Mucosa of descending colon (tissue), 3 donors: ENCODE measurements at regions not wholly inside any gene's neighbourhood (a gene's known extent, or its start where the extent isn't known, plus 50 kb on each side); places are given as distances from the start of the nearest gene placed in this dataset.

Source experiments
- ATAC-seq: fragments of 200-7000 bp; cut with Tn5 transposase; one replicate; pipeline ENCODE4 v1.9.1; 2020; ENCODE audit warnings: mild to moderate bottlenecking, moderate library complexity
- DNase-seq, 3 donors: peaks; one replicate each; pipeline ENCODE4 v3.0.0-alpha.2; 2020
- H3K36me3 ChIP-seq: fragments of 200-600 bp; one replicate; pipeline ENCODE4 v1.8.0; 2021; ENCODE audit warnings: low read depth, mild to moderate bottlenecking
- H3K4me1 ChIP-seq: fragments of 200-600 bp; one replicate; pipeline ENCODE4 v1.8.0; 2021; ENCODE audit warnings: low read depth, mild to moderate bottlenecking
- H3K4me3 ChIP-seq: fragments of 200-600 bp; one replicate; pipeline ENCODE4 v1.8.0; 2021; ENCODE audit warnings: mild to moderate bottlenecking
- H3K9me3 ChIP-seq: fragments of 200-600 bp; one replicate; pipeline ENCODE4 v1.8.0; 2021; ENCODE audit warnings: mild to moderate bottlenecking
- intact Hi-C, 2 donors: fragments of 100-400 bp; cut with DNase I in 1 of 2; cut with micrococcal nuclease in 1 of 2; formaldehyde crosslinking; loops; one replicate each; pipeline versions ENCODE4 v1.11.0 to v1.11.1; 2022; cut with DNase I, micrococcal nuclease
- TF ChIP-seq, protein P1 (sequence below): fragments of 200-600 bp; IDR thresholded peaks from one replicate; pipeline ENCODE4 v1.8.0; 2022; ENCODE audit warnings: antibody characterized with exemption, mild to moderate bottlenecking
- donor health status: DM: no; HTN: no; CAD: no; lungs with moderate emphysema.
- donor health status: DM: no; HTN: no; CAD: no.
- donor health status: DM: no; HTN: yes; CAD: no.

DNA sequence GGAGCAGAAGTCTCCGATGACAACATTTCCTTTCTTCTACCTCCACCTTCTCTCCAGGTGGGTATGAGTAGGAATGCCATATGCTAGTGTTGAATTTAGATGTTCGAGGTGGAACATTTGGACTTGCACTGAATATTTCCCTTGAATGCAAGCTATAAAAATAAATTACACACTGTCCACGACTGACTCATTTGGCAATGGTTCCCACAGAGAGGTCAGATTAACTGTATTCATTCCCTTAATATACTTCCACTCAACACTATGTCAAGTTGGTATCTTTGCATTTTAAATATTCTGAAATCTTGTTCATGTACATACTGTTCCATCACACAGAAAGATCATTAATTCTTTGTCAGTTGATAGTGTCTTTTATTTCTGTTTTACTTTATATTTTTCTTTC, 222.6 kb upstream of the PIK3R1 start:
- no peak overlapping the region for H3K4me3 ChIP-seq
- TF ChIP-seq, protein P1, sequence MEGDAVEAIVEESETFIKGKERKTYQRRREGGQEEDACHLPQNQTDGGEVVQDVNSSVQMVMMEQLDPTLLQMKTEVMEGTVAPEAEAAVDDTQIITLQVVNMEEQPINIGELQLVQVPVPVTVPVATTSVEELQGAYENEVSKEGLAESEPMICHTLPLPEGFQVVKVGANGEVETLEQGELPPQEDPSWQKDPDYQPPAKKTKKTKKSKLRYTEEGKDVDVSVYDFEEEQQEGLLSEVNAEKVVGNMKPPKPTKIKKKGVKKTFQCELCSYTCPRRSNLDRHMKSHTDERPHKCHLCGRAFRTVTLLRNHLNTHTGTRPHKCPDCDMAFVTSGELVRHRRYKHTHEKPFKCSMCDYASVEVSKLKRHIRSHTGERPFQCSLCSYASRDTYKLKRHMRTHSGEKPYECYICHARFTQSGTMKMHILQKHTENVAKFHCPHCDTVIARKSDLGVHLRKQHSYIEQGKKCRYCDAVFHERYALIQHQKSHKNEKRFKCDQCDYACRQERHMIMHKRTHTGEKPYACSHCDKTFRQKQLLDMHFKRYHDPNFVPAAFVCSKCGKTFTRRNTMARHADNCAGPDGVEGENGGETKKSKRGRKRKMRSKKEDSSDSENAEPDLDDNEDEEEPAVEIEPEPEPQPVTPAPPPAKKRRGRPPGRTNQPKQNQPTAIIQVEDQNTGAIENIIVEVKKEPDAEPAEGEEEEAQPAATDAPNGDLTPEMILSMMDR, result no peak
- no peaks in the 10 kb centered on the region for H3K9me3 ChIP-seq
- intact Hi-C loops, result no loop called here
- ATAC-seq, result peak; percentile 28
- no peaks in the 10 kb centered on the region for H3K4me1 ChIP-seq
- no peak for DNase-seq
- H3K36me3 ChIP-seq, result no peaks in the 10 kb centered on the region

DNA sequence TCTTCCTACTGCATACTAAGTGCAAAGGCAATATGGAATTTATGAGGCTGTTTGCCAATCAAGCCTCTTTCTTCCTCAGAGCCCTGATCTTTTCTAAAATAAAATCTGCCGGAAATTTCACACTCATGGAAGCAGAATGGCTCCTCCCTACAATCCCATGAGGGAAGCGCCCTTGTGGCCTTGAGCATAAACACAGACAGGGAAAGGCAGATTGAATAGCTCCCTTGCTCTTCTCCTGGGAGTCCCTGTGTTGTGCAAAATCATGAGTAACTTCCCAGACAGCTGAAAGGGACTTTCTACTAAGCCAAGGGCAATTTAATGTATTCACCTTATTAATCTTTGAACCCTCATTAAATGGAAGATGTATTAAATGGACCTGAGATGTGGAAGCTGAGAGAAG, 226.1 kb upstream of the PIK3R1 start:
- no peaks in the 10 kb centered on the region for H3K9me3 ChIP-seq
- TF ChIP-seq, protein P1, result no peak
- no peak overlapping the region for H3K4me3 ChIP-seq
- ATAC-seq (peak; percentile 62), DNase-seq (no peak)
- H3K4me1 ChIP-seq, result no peaks in the 10 kb centered on the region
- H3K36me3 ChIP-seq, result no peaks in the 10 kb centered on the region
- intact Hi-C loops, result no loop called here

DNA sequence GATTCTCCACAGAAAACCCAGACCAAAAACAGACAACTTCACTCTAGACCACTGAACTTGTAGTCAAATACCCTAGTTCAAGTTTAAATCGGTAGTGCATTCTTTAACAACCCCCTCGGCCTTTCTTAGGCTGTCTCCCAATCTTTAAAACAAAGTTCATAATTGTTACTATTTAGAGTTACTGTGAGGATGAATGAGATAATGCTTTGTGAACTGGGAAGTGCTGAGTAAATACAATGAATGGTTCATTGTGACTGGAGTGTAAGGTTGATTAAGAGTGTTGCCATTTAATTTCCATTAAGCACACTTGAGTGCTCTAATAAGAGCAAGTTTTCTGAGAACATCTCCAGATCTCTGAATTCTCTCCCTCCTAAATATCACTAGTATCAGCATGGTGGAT, 228.8 kb upstream of the PIK3R1 start:
- no peak for ATAC-seq
- Histone ChIP-seq H3K36me3 (no peaks in the 10 kb centered on the region), H3K9me3 (no peaks in the 10 kb centered on the region), H3K4me1 (no peaks in the 10 kb centered on the region), H3K4me3 (no peak overlapping the region)
- TF ChIP-seq, protein P1, result no peak
- intact Hi-C loops, result no loop called here
- no peak for DNase-seq

DNA sequence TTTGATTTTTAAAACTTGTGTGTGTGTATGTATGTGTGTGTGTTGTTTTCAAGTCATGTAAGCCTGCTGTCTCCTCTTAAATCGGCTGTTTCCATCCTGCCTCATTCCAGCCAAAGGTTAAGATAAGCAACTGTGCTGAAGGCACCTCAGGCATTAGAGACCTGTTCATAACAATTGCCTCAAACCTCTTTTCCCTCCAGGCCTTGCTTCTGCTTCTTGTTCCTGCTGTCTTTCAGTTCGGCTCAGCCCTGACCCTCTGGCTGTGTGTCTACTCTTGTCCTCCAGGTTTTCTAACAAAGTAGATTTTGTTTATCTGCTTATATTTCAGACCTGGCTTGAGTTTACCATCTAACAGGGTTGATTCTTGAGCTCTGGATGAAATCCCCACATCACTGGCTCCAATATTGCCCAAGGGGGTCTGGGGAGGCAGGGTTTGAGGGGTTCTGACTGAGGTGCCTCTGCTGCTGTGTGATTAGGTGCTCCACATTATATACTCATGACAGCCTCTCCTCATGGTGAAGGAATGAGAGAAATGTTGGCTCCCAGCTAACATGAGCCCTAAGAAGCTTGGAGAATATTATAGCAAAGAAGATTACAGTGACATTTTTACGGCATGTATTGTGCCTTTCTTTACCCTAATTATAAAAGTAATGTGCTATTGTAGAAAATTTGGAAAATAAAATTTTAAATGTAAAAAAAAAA, 229.7 kb upstream of the PIK3R1 start:
- DNase-seq, result no peak
- no peak overlapping the region for H3K4me3 ChIP-seq

DNA sequence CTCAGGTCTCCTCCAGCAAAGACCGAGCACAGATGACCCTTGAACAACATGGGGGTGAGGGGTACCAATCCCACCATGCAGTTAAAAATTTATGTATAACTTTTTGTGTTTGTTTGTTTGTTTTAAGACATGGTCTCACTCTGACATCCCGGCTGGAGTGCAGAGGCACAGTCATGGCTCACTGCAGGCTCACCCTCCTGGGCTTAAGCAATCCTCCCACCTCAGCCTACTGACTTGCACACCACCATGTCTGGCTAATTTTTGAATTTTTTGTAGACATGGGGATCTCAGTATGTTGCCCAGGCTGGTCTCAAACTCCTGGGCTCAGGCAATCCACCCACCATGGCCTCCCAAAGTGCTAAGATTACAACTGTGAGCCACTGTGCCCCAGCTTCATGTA, 231.0 kb upstream of the PIK3R1 start:
- ATAC-seq, result no peak
- no peaks in the 10 kb centered on the region for H3K9me3 ChIP-seq
- no peaks in the 10 kb centered on the region for H3K4me1 ChIP-seq
- TF ChIP-seq, protein P1, result no peak
- DNase-seq, result no peak
- no peak overlapping the region for H3K4me3 ChIP-seq
- no peaks in the 10 kb centered on the region for H3K36me3 ChIP-seq
- intact Hi-C loops, result no loop called here

More for the DNA sequence above, 229.7 kb upstream of the PIK3R1 start:
- TF ChIP-seq, protein P1, result no peak
- Histone ChIP-seq H3K36me3 (no peaks in the 10 kb centered on the region), H3K4me1 (no peaks in the 10 kb centered on the region), H3K9me3 (no peaks in the 10 kb centered on the region)
- ATAC-seq, result no peak
- intact Hi-C loops, result no loop called here
